Activated CD4-positive, alpha-beta T cell treated with anti-CD3 and anti-CD28 coated beads for 36 hours (primary cell): ENCODE measurements at regions not wholly inside any gene's neighbourhood (a gene's known extent, or its start where the extent isn't known, plus 50 kb on each side); places are given as distances from the start of the nearest gene placed in this dataset.
"Not testable (repeated sequence)": the region's sequence is repeated elsewhere in the genome, so short reads cannot be mapped to it uniquely, and the experiment has no call there.

Experiments used
- ATAC-seq: fragments of 200-7000 bp; cut with Tn5 transposase; one replicate; pipeline ENCODE4 v1.10.0; 2021; ENCODE audit warnings: mild to moderate bottlenecking, moderate library complexity
- CTCF ChIA-PET: fragments of 350-600 bp; sonication (Branson Sonifier 250); formaldehyde crosslinking; loops from one replicate; lab custom pipeline; 2021; ENCODE audit warnings: antibody characterized with exemption; lab: Charles Lee
- POLR2A ChIA-PET: fragments of 350-600 bp; sonication (Branson Sonifier 250); formaldehyde crosslinking; loops from one replicate; lab custom pipeline; 2021; ENCODE audit warnings: antibody characterized with exemption, inconsistent platforms; lab: Charles Lee
- DNase-seq: peaks from one replicate; pipeline ENCODE4 v3.0.0-alpha.2; 2020
- H3K27ac Mint-ChIP-seq: one replicate; pipeline ENCODE4 v1.8.0; 2021; ENCODE audit warnings: mixed read lengths
- H3K27me3 Mint-ChIP-seq: one replicate; pipeline ENCODE4 v1.8.0; 2021; ENCODE audit warnings: mixed read lengths
- H3K36me3 Mint-ChIP-seq: one replicate; pipeline ENCODE4 v1.8.0; 2021; ENCODE audit warnings: low read depth, mixed read lengths
- H3K4me1 Mint-ChIP-seq: one replicate; pipeline ENCODE4 v1.8.0; 2021; ENCODE audit warnings: mixed read lengths
- H3K4me3 Mint-ChIP-seq: one replicate; pipeline ENCODE4 v1.8.0; 2021; ENCODE audit warnings: mild to moderate bottlenecking, moderate library complexity, mixed read lengths
- H3K9me3 Mint-ChIP-seq: one replicate; pipeline ENCODE4 v1.8.0; 2021; ENCODE audit warnings: low read depth, mixed read lengths
- intact Hi-C, 2 experiments: fragments of 100-400 bp; cut with DNase I in 1 of 2; cut with micrococcal nuclease in 1 of 2; formaldehyde crosslinking; loops; one replicate each; pipeline versions ENCODE4 v1.14.2 to v1.15.1; 2022 to 2024; cut with DNase I, micrococcal nuclease

- DNase-seq, H3K4me1 Mint-ChIP-seq, intact Hi-C loops, POLR2A ChIA-PET, H3K27ac Mint-ChIP-seq, H3K36me3 Mint-ChIP-seq, H3K9me3 Mint-ChIP-seq, H3K27me3 Mint-ChIP-seq, H3K4me3 Mint-ChIP-seq, CTCF ChIA-PET, ATAC-seq: not testable (repeated sequence)
These were observed 507.5 kb downstream of the STK39 start for GRCh38 chr2:167739921-167740320.

GRCh38 chr2:167733747-167734146 is 513.6 kb downstream of the STK39 start:
- H3K4me1 Mint-ChIP-seq: no peaks in the 10 kb centered on the region
- H3K4me3 Mint-ChIP-seq: no peak overlapping the region
- intact Hi-C loops: no loop called here
- H3K9me3 Mint-ChIP-seq: no peaks in the 10 kb centered on the region
- ATAC-seq (no peak), DNase-seq (no peak)
- ChIA-PET CTCF (no interaction called here), POLR2A (no interaction called here)
- no peaks in the 10 kb centered on the region for H3K27me3 Mint-ChIP-seq
- H3K36me3 Mint-ChIP-seq: no peaks in the 10 kb centered on the region
- no peak overlapping the region for H3K27ac Mint-ChIP-seq

GRCh38 chr2:167732326-167732725 is 515.1 kb downstream of the STK39 start:
- intact Hi-C loops: no loop called here
- Mint-ChIP-seq H3K27me3 (no peaks in the 10 kb centered on the region), H3K9me3 (no peaks in the 10 kb centered on the region), H3K4me3 (no peak overlapping the region), H3K36me3 (no peaks in the 10 kb centered on the region), H3K27ac (no peak overlapping the region), H3K4me1 (no peaks in the 10 kb centered on the region)
- DNase-seq: no peak
- no peak for ATAC-seq
- POLR2A ChIA-PET: no interaction called here
- CTCF ChIA-PET: no interaction called here

- H3K36me3 Mint-ChIP-seq: no peaks in the 10 kb centered on the region
- ChIA-PET POLR2A (no interaction called here), CTCF (no interaction called here)
- no peak overlapping the region for H3K4me3 Mint-ChIP-seq
- no peak for DNase-seq
- intact Hi-C loops: no loop called here
- H3K27me3 Mint-ChIP-seq: no peaks in the 10 kb centered on the region
- no peak overlapping the region for H3K27ac Mint-ChIP-seq
- H3K9me3 Mint-ChIP-seq: no peaks in the 10 kb centered on the region
- no peak for ATAC-seq
- H3K4me1 Mint-ChIP-seq: no peaks in the 10 kb centered on the region
These were observed 517.5 kb downstream of the STK39 start for GRCh38 chr2:167729911-167730310.

- Mint-ChIP-seq H3K4me1 (no peaks in the 10 kb centered on the region), H3K9me3 (no peaks in the 10 kb centered on the region), H3K27me3 (no peaks in the 10 kb centered on the region), H3K36me3 (no peaks in the 10 kb centered on the region), H3K27ac (no peak overlapping the region), H3K4me3 (no peak overlapping the region)
- POLR2A ChIA-PET: no interaction called here
- CTCF ChIA-PET: interaction anchor here (0.6 kb wide), 1 partner anchor 658 kb away, joined by 3 read pairs; no protein-coding TSS in a partner anchor
- DNase-seq: no peak
- no peak for ATAC-seq
- intact Hi-C loops: no loop called here
These were observed 520.6 kb downstream of the STK39 start for GRCh38 chr2:167726788-167727187.

- no peaks in the 10 kb centered on the region for H3K4me1 Mint-ChIP-seq
- no peaks in the 10 kb centered on the region for H3K27me3 Mint-ChIP-seq
- no peak overlapping the region for H3K4me3 Mint-ChIP-seq
- POLR2A ChIA-PET: no interaction called here
- no peak for ATAC-seq
- H3K27ac Mint-ChIP-seq: no peak overlapping the region
- CTCF ChIA-PET: no interaction called here
- H3K36me3 Mint-ChIP-seq: no peaks in the 10 kb centered on the region
- no peaks in the 10 kb centered on the region for H3K9me3 Mint-ChIP-seq
- intact Hi-C loops: no loop called here
- no peak for DNase-seq
These were observed 525.8 kb downstream of the STK39 start for GRCh38 chr2:167721593-167721992.

GRCh38 chr2:167719410-167719809 is 528.0 kb downstream of the STK39 start:
- ATAC-seq (no peak), DNase-seq (no peak)
- POLR2A ChIA-PET: no interaction called here
- intact Hi-C loops: no loop called here
- Mint-ChIP-seq H3K4me3 (no peak overlapping the region), H3K27me3 (no peaks in the 10 kb centered on the region), H3K9me3 (no peaks in the 10 kb centered on the region), H3K27ac (no peak overlapping the region), H3K4me1 (no peaks in the 10 kb centered on the region), H3K36me3 (no peaks in the 10 kb centered on the region)
- CTCF ChIA-PET: interaction anchor here (0.8 kb wide), 1 partner anchor 9 kb away, joined by 4 read pairs; no protein-coding TSS in a partner anchor

- POLR2A ChIA-PET: no interaction called here
- Mint-ChIP-seq H3K4me1 (no peaks in the 10 kb centered on the region), H3K4me3 (no peak overlapping the region), H3K36me3 (no peaks in the 10 kb centered on the region), H3K27me3 (no peaks in the 10 kb centered on the region), H3K9me3 (no peaks in the 10 kb centered on the region), H3K27ac (no peak overlapping the region)
- DNase-seq (no peak), ATAC-seq (no peak)
- CTCF ChIA-PET: no interaction called here
- intact Hi-C loops: no loop called here
These were observed 528.8 kb downstream of the STK39 start for GRCh38 chr2:167718560-167718959.

GRCh38 chr2:167715932-167716331 is 531.5 kb downstream of the STK39 start:
- no peaks in the 10 kb centered on the region for H3K27me3 Mint-ChIP-seq
- ATAC-seq (no peak), DNase-seq (no peak)
- CTCF ChIA-PET: no interaction called here
- H3K4me1 Mint-ChIP-seq: no peaks in the 10 kb centered on the region
- H3K36me3 Mint-ChIP-seq: no peaks in the 10 kb centered on the region
- intact Hi-C loops: no loop called here
- no peak overlapping the region for H3K4me3 Mint-ChIP-seq
- H3K27ac Mint-ChIP-seq: no peak overlapping the region
- POLR2A ChIA-PET: no interaction called here
- H3K9me3 Mint-ChIP-seq: no peaks in the 10 kb centered on the region

GRCh38 chr2:167715498-167715897 is 531.9 kb downstream of the STK39 start:
- intact Hi-C loops, H3K4me3 Mint-ChIP-seq, H3K4me1 Mint-ChIP-seq, H3K27me3 Mint-ChIP-seq, DNase-seq, CTCF ChIA-PET, ATAC-seq, H3K27ac Mint-ChIP-seq, H3K36me3 Mint-ChIP-seq, POLR2A ChIA-PET, H3K9me3 Mint-ChIP-seq: not testable (repeated sequence)

GRCh38 chr2:167712275-167712674 is 535.1 kb downstream of the STK39 start:
- H3K4me1 Mint-ChIP-seq: no peaks in the 10 kb centered on the region
- no peaks in the 10 kb centered on the region for H3K27me3 Mint-ChIP-seq
- intact Hi-C loops: no loop called here
- no peak for ATAC-seq
- no peak for DNase-seq
- POLR2A ChIA-PET: no interaction called here
- no peaks in the 10 kb centered on the region for H3K9me3 Mint-ChIP-seq
- no peak overlapping the region for H3K4me3 Mint-ChIP-seq
- CTCF ChIA-PET: interaction anchor here (0.8 kb wide), 1 partner anchor 299 kb away, joined by 3 read pairs; no protein-coding TSS in a partner anchor
- no peaks in the 10 kb centered on the region for H3K36me3 Mint-ChIP-seq
- no peak overlapping the region for H3K27ac Mint-ChIP-seq

- no peak for DNase-seq
- H3K4me1 Mint-ChIP-seq: no peaks in the 10 kb centered on the region
- ChIA-PET POLR2A (no interaction called here), CTCF (no interaction called here)
- H3K9me3 Mint-ChIP-seq: no peaks in the 10 kb centered on the region
- no peak overlapping the region for H3K4me3 Mint-ChIP-seq
- H3K36me3 Mint-ChIP-seq: no peaks in the 10 kb centered on the region
- H3K27me3 Mint-ChIP-seq: no peaks in the 10 kb centered on the region
- ATAC-seq: no peak
- intact Hi-C loops: no loop called here
- no peak overlapping the region for H3K27ac Mint-ChIP-seq
These were observed 538.4 kb downstream of the STK39 start for GRCh38 chr2:167708998-167709397.

- ChIA-PET CTCF (no interaction called here), POLR2A (no interaction called here)
- H3K4me3 Mint-ChIP-seq: no peak overlapping the region
- H3K27ac Mint-ChIP-seq: no peak overlapping the region
- H3K27me3 Mint-ChIP-seq: no peaks in the 10 kb centered on the region
- H3K9me3 Mint-ChIP-seq: no peaks in the 10 kb centered on the region
- ATAC-seq: no peak
- no peaks in the 10 kb centered on the region for H3K36me3 Mint-ChIP-seq
- intact Hi-C loops: no loop called here
- H3K4me1 Mint-ChIP-seq: no peaks in the 10 kb centered on the region
- no peak for DNase-seq
These were observed 540.6 kb downstream of the STK39 start for GRCh38 chr2:167706800-167707199.
